ENCODE measurements at regions not wholly inside any gene's neighbourhood (a gene's known extent, or its start where the extent isn't known, plus 50 kb on each side); places are given as distances from the start of the nearest gene placed in this dataset.
"Not testable (repeated sequence)": the region's sequence is repeated elsewhere in the genome, so short reads cannot be mapped to it uniquely, and the experiment has no call there.

GRCh38 chr20:47867831-47868230 is 82.5 kb upstream of the SULF2 start:
- no peak for DNase-seq

- no peak for DNase-seq
Observed at GRCh38 chr20:47866480-47866879, 81.2 kb upstream of the SULF2 start.

GRCh38 chr20:47865912-47866311 is 80.6 kb upstream of the SULF2 start:
- no peak for DNase-seq

- DNase-seq: no peak
Observed at GRCh38 chr20:47865451-47865850, 80.2 kb upstream of the SULF2 start.

GRCh38 chr20:47863981-47864380 is 78.7 kb upstream of the SULF2 start:
- DNase-seq: no peak

GRCh38 chr20:47863315-47863965 is 78.2 kb upstream of the SULF2 start:
- DNase-seq: no peak

- DNase-seq: no peak
Observed at GRCh38 chr20:47862574-47863240, 77.4 kb upstream of the SULF2 start.

GRCh38 chr20:47861116-47861515 is 75.8 kb upstream of the SULF2 start:
- DNase-seq: no peak

- DNase-seq: no peak
Observed at GRCh38 chr20:47860049-47860830, 75.0 kb upstream of the SULF2 start.

- DNase-seq: no peak
Observed at GRCh38 chr20:47859278-47859677, 74.0 kb upstream of the SULF2 start.

- no peak for DNase-seq
Observed at GRCh38 chr20:47857569-47858464, 72.5 kb upstream of the SULF2 start.

- no peak for DNase-seq
Observed at GRCh38 chr20:47857187-47857568, 71.9 kb upstream of the SULF2 start.

GRCh38 chr20:47855799-47856198 is 70.5 kb upstream of the SULF2 start:
- DNase-seq: no peak

GRCh38 chr20:47854687-47855212 is 69.5 kb upstream of the SULF2 start:
- DNase-seq: no peak

GRCh38 chr20:47851774-47852173 is 66.5 kb upstream of the SULF2 start:
- no peak for DNase-seq

GRCh38 chr20:47850146-47850545 is 64.9 kb upstream of the SULF2 start:
- peak; percentile 89 for DNase-seq

GRCh38 chr20:47849596-47849995 is 64.3 kb upstream of the SULF2 start:
- DNase-seq: no peak

GRCh38 chr20:47849006-47849405 is 63.7 kb upstream of the SULF2 start:
- DNase-seq: no peak

GRCh38 chr20:47848534-47848933 is 63.3 kb upstream of the SULF2 start:
- DNase-seq: not testable (repeated sequence)

- peak; percentile 93 for DNase-seq
Observed at GRCh38 chr20:47847884-47848485, 62.7 kb upstream of the SULF2 start.

- DNase-seq: not testable (repeated sequence)
Observed at GRCh38 chr20:47847220-47847619, 61.9 kb upstream of the SULF2 start.

GRCh38 chr20:47846651-47847050 is 61.4 kb upstream of the SULF2 start:
- peak; percentile 68 for DNase-seq
